ENCODE measurements at regions not wholly inside any gene's neighbourhood (a gene's known extent, or its start where the extent isn't known, plus 50 kb on each side); places are given as distances from the start of the nearest gene placed in this dataset.
"Not testable (repeated sequence)": the region's sequence is repeated elsewhere in the genome, so short reads cannot be mapped to it uniquely, and the experiment has no call there.

- H3K27me3 ChIP-seq (ENCODE audit: insufficient read depth, poor library complexity, severe bottlenecking) = no peaks in the 10 kb centered on the region
- H3K36me3 ChIP-seq (ENCODE audit: low read depth) = no peaks in the 10 kb centered on the region
- H3K27ac ChIP-seq (ENCODE audit: poor library complexity, severe bottlenecking) = no peak overlapping the region
- no peak overlapping the region for H3K4me3 ChIP-seq (ENCODE audit: severe bottlenecking)
- peak; percentile 92 for TF ChIP-seq CTCF (IDR thresholded peaks at IDR 0.05; ENCODE audit: poor library complexity, severe bottlenecking)
- DNase-seq (ENCODE audit: low spot score) (no peak), ATAC-seq (ENCODE audit: low read depth) (peak; percentile 83)
- no peaks in the 10 kb centered on the region for H3K4me1 ChIP-seq (ENCODE audit: insufficient read depth, poor library complexity, severe bottlenecking)
- H3K9me3 ChIP-seq (ENCODE audit: severe bottlenecking) = no peaks in the 10 kb centered on the region
Observed at GRCh38 chr10:108544500-108545120, 1378.7 kb downstream of the XPNPEP1 start.

GRCh38 chr10:108533551-108533950 lies 1369.0 kb upstream of the SORCS1 start:
- not testable (repeated sequence) for DNase-seq (ENCODE audit: low spot score); H3K4me3 ChIP-seq (ENCODE audit: severe bottlenecking); H3K4me1 ChIP-seq (ENCODE audit: insufficient read depth, poor library complexity, severe bottlenecking)

GRCh38 chr10:108523016-108523800 lies 1358.7 kb upstream of the SORCS1 start:
- Histone ChIP-seq H3K27ac (ENCODE audit: poor library complexity, severe bottlenecking) (no peak overlapping the region), H3K9me3 (ENCODE audit: severe bottlenecking) (no peaks in the 10 kb centered on the region), H3K27me3 (ENCODE audit: insufficient read depth, poor library complexity, severe bottlenecking) (no peaks in the 10 kb centered on the region), H3K4me3 (ENCODE audit: severe bottlenecking) (no peak overlapping the region), H3K36me3 (ENCODE audit: low read depth) (no peaks in the 10 kb centered on the region), H3K4me1 (ENCODE audit: insufficient read depth, poor library complexity, severe bottlenecking) (no peaks in the 10 kb centered on the region)
- no peak for ATAC-seq (ENCODE audit: low read depth)
- no peak for DNase-seq (ENCODE audit: low spot score)
- TF ChIP-seq CTCF (IDR thresholded peaks at IDR 0.05; ENCODE audit: poor library complexity, severe bottlenecking) = no peak

More at GRCh38 chr10:108533551-108533950, 1369.0 kb upstream of the SORCS1 start:
- not testable (repeated sequence) for H3K27me3 ChIP-seq (ENCODE audit: insufficient read depth, poor library complexity, severe bottlenecking); ATAC-seq (ENCODE audit: low read depth); H3K27ac ChIP-seq (ENCODE audit: poor library complexity, severe bottlenecking); H3K36me3 ChIP-seq (ENCODE audit: low read depth); H3K9me3 ChIP-seq (ENCODE audit: severe bottlenecking)

- Histone ChIP-seq H3K27me3 (ENCODE audit: insufficient read depth, poor library complexity, severe bottlenecking) (no peaks in the 10 kb centered on the region), H3K27ac (ENCODE audit: poor library complexity, severe bottlenecking) (no peak overlapping the region), H3K36me3 (ENCODE audit: low read depth) (no peaks in the 10 kb centered on the region), H3K4me1 (ENCODE audit: insufficient read depth, poor library complexity, severe bottlenecking) (no peaks in the 10 kb centered on the region), H3K4me3 (ENCODE audit: severe bottlenecking) (no peak overlapping the region), H3K9me3 (ENCODE audit: severe bottlenecking) (no peaks in the 10 kb centered on the region)
- TF ChIP-seq CTCF (IDR thresholded peaks at IDR 0.05; ENCODE audit: poor library complexity, severe bottlenecking) = no peak
- DNase-seq (ENCODE audit: low spot score) = no peak
- ATAC-seq (ENCODE audit: low read depth) = no peak
Observed at GRCh38 chr10:108521827-108522492, 1357.5 kb upstream of the SORCS1 start.

GRCh38 chr10:108515821-108516220 lies 1351.3 kb upstream of the SORCS1 start:
- DNase-seq (ENCODE audit: low spot score) (no peak), ATAC-seq (ENCODE audit: low read depth) (no peak)
- H3K36me3 ChIP-seq (ENCODE audit: low read depth) = no peaks in the 10 kb centered on the region
- H3K4me3 ChIP-seq (ENCODE audit: severe bottlenecking) = no peak overlapping the region
- no peak for TF ChIP-seq CTCF (IDR thresholded peaks at IDR 0.05; ENCODE audit: poor library complexity, severe bottlenecking)
- H3K4me1 ChIP-seq (ENCODE audit: insufficient read depth, poor library complexity, severe bottlenecking) = no peaks in the 10 kb centered on the region
- no peaks in the 10 kb centered on the region for H3K27me3 ChIP-seq (ENCODE audit: insufficient read depth, poor library complexity, severe bottlenecking)
- no peak overlapping the region for H3K27ac ChIP-seq (ENCODE audit: poor library complexity, severe bottlenecking)
- H3K9me3 ChIP-seq (ENCODE audit: severe bottlenecking) = no peaks in the 10 kb centered on the region
